ENCODE measurements at regions not wholly inside any gene's neighbourhood (a gene's known extent, or its start where the extent isn't known, plus 50 kb on each side); places are given as distances from the start of the nearest gene placed in this dataset.
"Not testable (repeated sequence)": the region's sequence is repeated elsewhere in the genome, so short reads cannot be mapped to it uniquely, and the experiment has no call there.

GRCh38 chrX:88202149-88202548, 544.9 kb upstream of the CPXCR1 start:
- no peak for TF ChIP-seq CTCF (IDR thresholded peaks at IDR 0.05)
- DNase-seq (ENCODE audit: low spot score), result no peak
- no peak overlapping the region for H3K4me3 ChIP-seq

GRCh38 chrX:88244066-88244465, 503.0 kb upstream of the CPXCR1 start:
- no peak for TF ChIP-seq CTCF (IDR thresholded peaks at IDR 0.05)
- no peak for DNase-seq (ENCODE audit: low spot score)
- no peak overlapping the region for H3K27ac ChIP-seq
- H3K4me3 ChIP-seq, result no peak overlapping the region

More at GRCh38 chrX:88202149-88202548, 544.9 kb upstream of the CPXCR1 start:
- H3K27ac ChIP-seq, result no peak overlapping the region

- H3K27ac ChIP-seq, result no peak overlapping the region
- no peak for TF ChIP-seq CTCF (IDR thresholded peaks at IDR 0.05)
- DNase-seq (ENCODE audit: low spot score), result no peak
- H3K4me3 ChIP-seq, result no peak overlapping the region
Observed at GRCh38 chrX:88284844-88285243, 462.2 kb upstream of the CPXCR1 start.

- not testable (repeated sequence) for DNase-seq (ENCODE audit: low spot score)
Observed at GRCh38 chrX:88313972-88314371, 433.1 kb upstream of the CPXCR1 start.

GRCh38 chrX:88325634-88326033, 421.4 kb upstream of the CPXCR1 start:
- no peak for DNase-seq (ENCODE audit: low spot score)
- no peak for TF ChIP-seq CTCF (IDR thresholded peaks at IDR 0.05)
- Histone ChIP-seq H3K4me3 (no peak overlapping the region), H3K27ac (no peak overlapping the region)

More at GRCh38 chrX:88313972-88314371, 433.1 kb upstream of the CPXCR1 start:
- not testable (repeated sequence) for H3K4me3 ChIP-seq, H3K27ac ChIP-seq

GRCh38 chrX:88355252-88355651, 391.8 kb upstream of the CPXCR1 start:
- Histone ChIP-seq H3K4me3 (no peak overlapping the region), H3K27ac (no peak overlapping the region)
- DNase-seq (ENCODE audit: low spot score), result no peak
- TF ChIP-seq CTCF (IDR thresholded peaks at IDR 0.05), result no peak

- DNase-seq (ENCODE audit: low spot score), result no peak
- H3K4me3 ChIP-seq, result no peak overlapping the region
- H3K27ac ChIP-seq, result no peak overlapping the region
- no peak for TF ChIP-seq CTCF (IDR thresholded peaks at IDR 0.05)
Observed at GRCh38 chrX:88366314-88366713, 380.7 kb upstream of the CPXCR1 start.

GRCh38 chrX:88378406-88378805, 368.6 kb upstream of the CPXCR1 start:
- H3K27ac ChIP-seq, result no peak overlapping the region
- DNase-seq (ENCODE audit: low spot score), result no peak
- no peak overlapping the region for H3K4me3 ChIP-seq
- TF ChIP-seq CTCF (IDR thresholded peaks at IDR 0.05), result no peak

Data from coronary artery (tissue), 2 donors.